Panc1 (cell line): ENCODE measurements at regions not wholly inside any gene's neighbourhood (a gene's known extent, or its start where the extent isn't known, plus 50 kb on each side); places are given as distances from the start of the nearest gene placed in this dataset.

Experiments used
- CTCF ChIP-seq: fragments of 450-650 bp; IDR thresholded peaks from 2 replicates; pipeline ENCODE4 v1.5.1; 2017; ENCODE audit warnings: mild to moderate bottlenecking
- POLR2AphosphoS5 ChIP-seq: IDR thresholded peaks from 2 replicates; pipeline ENCODE4 v1.6.1; 2012; ENCODE audit warnings: mild to moderate bottlenecking, low read depth, low read length, moderate library complexity
- REST ChIP-seq, 2 experiments: IDR thresholded peaks; 2 replicates each; pipeline ENCODE4 v1.6.1; 2011 to 2012; ENCODE audit warnings: low read depth in 2 of 2, control low read depth in 1 of 2, low read length in 1 of 2, mild to moderate bottlenecking in 1 of 2, moderate library complexity in 1 of 2; ENCODE audit not compliant: insufficient read depth in 1 of 2

DNA sequence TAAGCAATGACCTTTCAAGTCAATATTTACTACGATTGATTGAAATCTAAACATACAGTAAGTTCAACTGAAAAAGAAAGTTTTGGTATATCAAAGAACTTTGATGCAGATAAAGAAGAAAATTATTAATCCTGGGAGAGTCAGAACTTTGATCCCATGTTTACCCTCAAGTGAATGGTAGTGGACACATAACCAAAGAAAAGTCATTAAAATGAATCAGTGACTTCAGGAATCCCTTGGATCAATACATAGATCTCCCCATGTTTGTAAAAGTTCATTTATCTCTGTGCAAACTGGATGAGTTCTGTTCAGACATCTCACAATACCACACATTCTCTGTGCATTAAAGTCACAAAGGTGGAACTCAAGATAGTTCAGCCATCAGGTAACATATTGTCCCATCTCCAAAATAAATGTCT is 75.5 kb upstream of the RELN start:
- TF ChIP-seq CTCF (no peak), POLR2AphosphoS5 (no peak), REST (IDR thresholded peaks at IDR 0.05; ENCODE audit: insufficient read depth in 1 of 2, low read depth in 2 of 2, low read length in 1 of 2) (no peak)
